ENCODE measurements at regions not wholly inside any gene's neighbourhood (a gene's known extent, or its start where the extent isn't known, plus 50 kb on each side); places are given as distances from the start of the nearest gene placed in this dataset.

- Histone ChIP-seq H3K4me1 (no peaks in the 10 kb centered on the region), H3K27ac (no peak overlapping the region), H3K27me3 (no peaks in the 10 kb centered on the region), H3K9me3 (no peaks in the 10 kb centered on the region), H3K4me3 (no peak overlapping the region), H3K36me3 (no peaks in the 10 kb centered on the region)
- in situ Hi-C loops (cut with MboI; ENCODE audit: low pct_ligation_motif_present in 1 of 4, low pct_unique_long_range_greater_than_20kb in 1 of 4, low sequenced_read_pairs in 3 of 4): no loop called here
- DNase-seq: no peak
- no peak for TF ChIP-seq POLR2A (IDR thresholded peaks at IDR 0.05)
- TF ChIP-seq EP300 (IDR thresholded peaks at IDR 0.05; ENCODE audit: low read depth): no peak
- TF ChIP-seq POLR2AphosphoS5 (IDR thresholded peaks at IDR 0.05): no peak
- no peak for TF ChIP-seq CTCF (IDR thresholded peaks at IDR 0.05)
- WGBS, 2 donors (ENCODE audit: low coverage in 1 of 2): 58 to 67% methylated on average over 1 to 7 of the region's 7 CpGs
- intact Hi-C loops (cut with DNase I; ENCODE audit: low total_unique reads): no loop called here
Observed at GRCh38 chr3:139764069-139764905, 86.5 kb upstream of the NMNAT3 start.

GRCh38 chr3:139762302-139762701 lies 84.5 kb upstream of the NMNAT3 start:
- in situ Hi-C loops (cut with MboI; ENCODE audit: low pct_ligation_motif_present in 1 of 4, low pct_unique_long_range_greater_than_20kb in 1 of 4, low sequenced_read_pairs in 3 of 4): no loop called here
- 84% methylated on average over 9 of the region's 9 CpGs; no CpG with 5 or more reads in 1 of the 2 donors for WGBS, 2 donors (ENCODE audit: low coverage in 1 of 2)

GRCh38 chr3:139759470-139759869 lies 81.7 kb upstream of the NMNAT3 start:
- Histone ChIP-seq H3K9me3 (no peaks in the 10 kb centered on the region), H3K4me1 (no peaks in the 10 kb centered on the region), H3K36me3 (no peaks in the 10 kb centered on the region), H3K27ac (no peak overlapping the region), H3K27me3 (no peaks in the 10 kb centered on the region), H3K4me3 (no peak overlapping the region)
- in situ Hi-C loops (cut with MboI; ENCODE audit: low pct_ligation_motif_present in 1 of 4, low pct_unique_long_range_greater_than_20kb in 1 of 4, low sequenced_read_pairs in 3 of 4) (no loop called here), intact Hi-C loops (cut with DNase I; ENCODE audit: low total_unique reads) (no loop called here)
- 66 to 100% methylated on average over 1 to 2 of the region's 2 CpGs for WGBS, 2 donors (ENCODE audit: low coverage in 1 of 2)
- DNase-seq: no peak
- TF ChIP-seq CTCF (IDR thresholded peaks at IDR 0.05) (no peak), POLR2A (IDR thresholded peaks at IDR 0.05) (no peak), EP300 (IDR thresholded peaks at IDR 0.05; ENCODE audit: low read depth) (no peak), POLR2AphosphoS5 (IDR thresholded peaks at IDR 0.05) (no peak)

More at GRCh38 chr3:139762302-139762701, 84.5 kb upstream of the NMNAT3 start:
- Histone ChIP-seq H3K27ac (no peak overlapping the region), H3K36me3 (no peaks in the 10 kb centered on the region), H3K9me3 (no peaks in the 10 kb centered on the region), H3K27me3 (no peaks in the 10 kb centered on the region), H3K4me3 (no peak overlapping the region), H3K4me1 (no peaks in the 10 kb centered on the region)
- intact Hi-C loops (cut with DNase I; ENCODE audit: low total_unique reads): no loop called here
- DNase-seq: no peak
- no peak for TF ChIP-seq CTCF (IDR thresholded peaks at IDR 0.05)
- TF ChIP-seq POLR2A (IDR thresholded peaks at IDR 0.05): no peak
- no peak for TF ChIP-seq POLR2AphosphoS5 (IDR thresholded peaks at IDR 0.05)
- TF ChIP-seq EP300 (IDR thresholded peaks at IDR 0.05; ENCODE audit: low read depth): no peak

- Histone ChIP-seq H3K9me3 (no peaks in the 10 kb centered on the region), H3K4me3 (no peak overlapping the region), H3K4me1 (no peaks in the 10 kb centered on the region), H3K36me3 (no peaks in the 10 kb centered on the region), H3K27me3 (no peaks in the 10 kb centered on the region), H3K27ac (no peak overlapping the region)
- in situ Hi-C loops (cut with MboI; ENCODE audit: low pct_ligation_motif_present in 1 of 4, low pct_unique_long_range_greater_than_20kb in 1 of 4, low sequenced_read_pairs in 3 of 4) (no loop called here), intact Hi-C loops (cut with DNase I; ENCODE audit: low total_unique reads) (no loop called here)
- WGBS, 2 donors (ENCODE audit: low coverage in 1 of 2): 68 to 86% methylated on average over 1 to 5 of the region's 5 CpGs
- DNase-seq: no peak
- TF ChIP-seq EP300 (IDR thresholded peaks at IDR 0.05; ENCODE audit: low read depth) (no peak), POLR2A (IDR thresholded peaks at IDR 0.05) (no peak), POLR2AphosphoS5 (IDR thresholded peaks at IDR 0.05) (no peak), CTCF (IDR thresholded peaks at IDR 0.05) (no peak)
Observed at GRCh38 chr3:139758654-139759291, 81.0 kb upstream of the NMNAT3 start.
